Nephron progenitor cell (in vitro differentiated cells): ENCODE measurements at regions not wholly inside any gene's neighbourhood (a gene's known extent, or its start where the extent isn't known, plus 50 kb on each side); places are given as distances from the start of the nearest gene placed in this dataset.

Experiments
- DNase-seq: peaks from one replicate; pipeline ENCODE4 v3.0.0; 2021
- H3K27ac Mint-ChIP-seq: 2 replicates; pipeline ENCODE4 v1.8.0; 2021; ENCODE audit warnings: mild to moderate bottlenecking, moderate library complexity, mixed read lengths
- H3K27me3 Mint-ChIP-seq: 2 replicates; pipeline ENCODE4 v1.8.0; 2021; ENCODE audit warnings: mild to moderate bottlenecking, low read depth, mixed read lengths; ENCODE audit not compliant: poor library complexity
- H3K36me3 Mint-ChIP-seq: 2 replicates; pipeline ENCODE4 v1.8.0; 2021; ENCODE audit warnings: low read depth, mixed read lengths
- H3K4me1 Mint-ChIP-seq: 2 replicates; pipeline ENCODE4 v1.8.0; 2021; ENCODE audit warnings: mixed read lengths
- H3K4me3 Mint-ChIP-seq: 2 replicates; pipeline ENCODE4 v1.8.0; 2021; ENCODE audit warnings: mild to moderate bottlenecking, moderate library complexity, mixed read lengths
- H3K9me3 Mint-ChIP-seq: 2 replicates; pipeline ENCODE4 v1.8.0; 2021; ENCODE audit warnings: mild to moderate bottlenecking, moderate library complexity, mixed read lengths
- CTCF ChIP-seq: fragments of 200-600 bp; sonication (generic); IDR thresholded peaks from 2 replicates; pipeline ENCODE4 v1.5.0; 2021; ENCODE audit warnings: antibody characterized with exemption

GRCh38 chr2:103161456-103162289, 399.8 kb downstream of the TMEM182 start:
- H3K4me3 Mint-ChIP-seq = no peak overlapping the region
- H3K9me3 Mint-ChIP-seq = no peaks in the 10 kb centered on the region
- peaks cover 19% of the 10 kb centered on the region for H3K27me3 Mint-ChIP-seq
- H3K27ac Mint-ChIP-seq = no peak overlapping the region
- DNase-seq = peak; percentile 42
- peaks cover 35% of the 10 kb centered on the region for H3K4me1 Mint-ChIP-seq
- H3K36me3 Mint-ChIP-seq = no peaks in the 10 kb centered on the region
- TF ChIP-seq CTCF = peak; percentile 92

- H3K27ac Mint-ChIP-seq = no peak overlapping the region
- no peaks in the 10 kb centered on the region for H3K36me3 Mint-ChIP-seq
- H3K27me3 Mint-ChIP-seq = peaks cover 19% of the 10 kb centered on the region
- TF ChIP-seq CTCF = no peak
- DNase-seq = no peak
- peaks cover 22% of the 10 kb centered on the region for H3K4me1 Mint-ChIP-seq
- no peak overlapping the region for H3K4me3 Mint-ChIP-seq
- H3K9me3 Mint-ChIP-seq = no peaks in the 10 kb centered on the region
Observed at GRCh38 chr2:103164748-103165147, 402.9 kb downstream of the TMEM182 start.

- H3K4me1 Mint-ChIP-seq = peaks cover 19% of the 10 kb centered on the region
- TF ChIP-seq CTCF = no peak
- peaks cover 20% of the 10 kb centered on the region for H3K27me3 Mint-ChIP-seq
- H3K4me3 Mint-ChIP-seq = no peak overlapping the region
- no peak for DNase-seq
- no peaks in the 10 kb centered on the region for H3K36me3 Mint-ChIP-seq
- H3K27ac Mint-ChIP-seq = no peak overlapping the region
- H3K9me3 Mint-ChIP-seq = no peaks in the 10 kb centered on the region
Observed at GRCh38 chr2:103165836-103166235, 404.0 kb downstream of the TMEM182 start.

- TF ChIP-seq CTCF = no peak
- Mint-ChIP-seq H3K4me1 (peaks cover 15% of the 10 kb centered on the region), H3K4me3 (no peak overlapping the region), H3K27ac (no peak overlapping the region), H3K27me3 (peaks cover 17% of the 10 kb centered on the region), H3K9me3 (peaks cover 4% of the 10 kb centered on the region), H3K36me3 (no peaks in the 10 kb centered on the region)
- no peak for DNase-seq
Observed at GRCh38 chr2:103166456-103167324, 404.9 kb downstream of the TMEM182 start.

DNA sequence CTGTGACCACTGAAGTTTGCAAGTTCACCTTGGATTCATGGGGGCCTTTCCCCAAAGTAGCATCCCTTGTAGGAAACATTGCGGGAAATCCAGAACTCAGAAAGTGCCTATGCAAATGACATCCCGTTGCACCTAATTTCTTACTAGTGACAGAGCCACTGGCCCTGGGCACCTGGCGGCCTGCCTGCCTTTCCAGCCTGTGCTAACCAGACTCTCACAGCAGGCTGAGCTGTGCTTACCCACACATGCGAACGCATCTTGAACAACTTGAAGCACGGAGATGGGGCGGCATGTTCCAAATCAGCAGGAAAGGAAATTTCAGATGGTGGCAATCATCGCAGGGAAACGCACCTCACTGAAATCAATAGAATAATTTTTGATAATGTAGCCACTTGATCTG, 405.8 kb downstream of the TMEM182 start:
- no peak for DNase-seq
- Mint-ChIP-seq H3K27ac (no peak overlapping the region), H3K4me3 (no peak overlapping the region), H3K4me1 (peaks cover 8% of the 10 kb centered on the region), H3K27me3 (peaks cover 17% of the 10 kb centered on the region), H3K9me3 (peaks cover 4% of the 10 kb centered on the region), H3K36me3 (no peaks in the 10 kb centered on the region)
- TF ChIP-seq CTCF = no peak
